HuH-7 (cell line): ENCODE measurements at regions not wholly inside any gene's neighbourhood (a gene's known extent, or its start where the extent isn't known, plus 50 kb on each side); places are given as distances from the start of the nearest gene placed in this dataset.
A peak's percentile ranks its signal among the peaks of the same experiment; 100 is the strongest.
"Not testable (repeated sequence)": the region's sequence is repeated elsewhere in the genome, so short reads cannot be mapped to it uniquely, and the experiment has no call there.

Experiments
- DNase-seq: peaks from one replicate; pipeline ENCODE4 v3.0.0; 2011; ENCODE audit warnings: low spot score

GRCh38 chr7:136412952-136413351, 435.8 kb upstream of the MTPN start:
- DNase-seq, result no peak

DNA sequence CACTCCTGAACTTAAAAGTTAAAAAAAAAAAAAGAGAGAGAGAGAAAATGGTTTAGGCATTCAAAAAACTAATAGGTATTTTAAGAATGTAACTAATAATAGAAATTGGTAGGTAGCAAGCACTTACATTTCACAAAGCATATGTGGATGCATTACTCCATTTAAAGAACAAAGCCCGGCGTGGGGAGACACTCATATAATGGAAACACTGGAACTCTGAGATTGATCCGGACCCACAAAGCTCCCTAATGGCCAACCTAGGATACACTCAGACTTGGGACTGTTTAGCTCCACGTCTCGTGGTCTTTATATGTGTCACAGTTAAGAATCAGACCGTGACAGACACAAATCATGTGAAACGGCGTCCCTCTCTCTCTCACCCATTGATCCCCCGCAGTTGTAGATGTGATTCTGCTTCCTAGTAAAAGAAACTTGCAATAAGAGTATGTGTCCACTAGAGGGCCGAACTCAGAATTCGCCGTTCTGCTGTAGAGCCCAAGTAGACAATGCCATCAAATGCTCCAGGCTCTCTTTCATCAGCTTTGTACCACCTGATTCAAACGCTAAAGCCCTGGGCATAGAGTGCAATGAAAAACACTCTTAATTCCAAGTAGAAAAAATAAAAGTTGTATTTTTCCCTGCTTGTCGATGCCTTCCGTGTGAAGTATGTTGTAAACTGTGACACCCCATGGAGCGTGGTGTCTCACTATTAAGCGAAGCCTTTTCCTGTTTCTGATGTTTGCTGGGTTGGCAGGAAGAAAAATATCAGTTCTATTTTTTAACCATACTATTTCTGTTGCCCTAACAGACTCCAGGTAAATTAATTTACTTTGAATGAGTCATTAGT, 429.0 kb upstream of the MTPN start:
- DNase-seq, result peak; percentile 42

- DNase-seq, result no peak
Measured at GRCh38 chr7:136403591-136403990, 426.4 kb upstream of the MTPN start.

DNA sequence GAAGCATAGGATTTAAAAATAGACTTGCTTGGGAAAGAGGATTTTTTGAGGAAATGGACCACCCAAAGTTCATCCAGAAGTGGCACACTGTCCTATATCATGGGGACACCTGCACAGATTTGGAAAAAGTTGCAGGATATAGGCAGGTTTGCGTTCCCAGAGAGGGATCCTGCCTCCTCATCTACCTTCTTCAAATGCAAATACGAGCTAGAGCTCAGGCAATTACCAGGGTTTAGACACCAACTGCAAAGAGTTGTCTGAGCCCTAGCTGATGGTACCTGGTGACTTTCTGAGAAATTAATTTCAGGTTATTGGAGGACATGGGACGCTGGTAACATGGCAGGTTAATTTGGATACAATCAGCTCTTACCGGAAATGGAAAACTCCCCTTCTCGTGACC, 423.7 kb upstream of the MTPN start:
- no peak for DNase-seq

- DNase-seq, result no peak
Measured at GRCh38 chr7:136399385-136399784, 422.2 kb upstream of the MTPN start.

DNA sequence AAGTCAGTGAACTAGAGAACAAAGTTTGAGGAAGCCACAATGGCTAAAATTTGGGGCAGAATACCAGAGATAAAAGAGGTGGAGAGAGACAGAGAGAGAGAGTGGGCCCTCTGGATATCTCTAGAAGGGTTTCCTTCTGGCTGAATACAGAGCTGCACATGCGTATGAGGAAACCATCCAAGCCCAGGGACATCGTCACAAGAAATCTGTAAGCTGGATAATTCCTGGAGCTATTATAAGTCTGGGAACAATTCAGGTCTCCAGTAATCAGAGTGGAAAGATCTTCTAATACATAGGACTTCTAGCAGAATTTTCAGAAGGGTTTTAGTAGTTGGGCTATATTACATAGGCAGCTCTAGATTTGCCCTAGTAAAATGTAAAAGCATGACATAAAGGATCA, 415.7 kb upstream of the MTPN start:
- no peak for DNase-seq

GRCh38 chr7:136391371-136391770, 414.2 kb upstream of the MTPN start:
- no peak for DNase-seq

- DNase-seq, result no peak
Measured at GRCh38 chr7:136389933-136390332, 412.8 kb upstream of the MTPN start.

DNA sequence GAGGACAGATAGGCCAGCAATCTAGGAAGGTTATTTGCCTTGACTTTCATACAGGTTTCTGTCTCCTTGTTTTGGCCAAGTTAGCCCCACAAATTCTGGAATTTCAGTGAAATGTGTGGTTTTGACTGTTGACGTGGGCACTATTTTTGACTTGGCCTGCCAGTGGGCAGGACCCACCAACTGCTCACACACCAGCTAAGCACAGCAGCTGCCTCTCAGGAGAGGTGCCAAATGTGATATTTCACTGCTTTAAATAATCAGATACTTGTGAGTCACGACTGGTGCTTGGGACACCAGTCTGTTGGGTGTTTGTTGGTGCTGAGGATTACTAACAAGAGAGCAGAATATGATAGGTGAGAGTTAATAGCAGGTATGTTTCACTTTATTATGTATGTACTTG, 409.7 kb upstream of the MTPN start:
- no peak for DNase-seq

- DNase-seq, result not testable (repeated sequence)
Measured at GRCh38 chr7:136371409-136371808, 394.2 kb upstream of the MTPN start.

GRCh38 chr7:136370137-136370536, 393.0 kb upstream of the MTPN start:
- DNase-seq, result no peak

- no peak for DNase-seq
Measured at GRCh38 chr7:136369225-136369624, 392.1 kb upstream of the MTPN start.

- no peak for DNase-seq
Measured at GRCh38 chr7:136359333-136359903, 382.3 kb upstream of the MTPN start.

DNA sequence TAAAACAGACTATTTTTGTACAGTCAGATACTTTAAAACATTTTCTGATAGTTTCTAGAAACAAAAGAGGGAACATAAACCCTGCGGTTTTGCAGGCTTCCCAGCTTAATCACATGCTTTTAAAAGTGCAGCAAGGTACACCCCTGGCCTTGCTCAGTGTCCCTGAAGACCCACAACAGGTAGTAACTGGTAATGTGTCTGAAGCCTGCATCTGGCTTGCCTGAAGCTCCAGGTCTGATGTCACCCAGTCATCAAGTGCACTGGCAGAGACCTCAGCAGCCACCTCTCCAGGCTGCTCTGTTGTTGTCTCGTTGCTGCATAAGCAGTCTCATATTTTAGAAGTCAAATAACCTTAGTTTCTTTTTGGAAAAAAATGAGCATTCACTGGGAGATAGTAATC, 376.1 kb upstream of the MTPN start:
- DNase-seq, result no peak

DNA sequence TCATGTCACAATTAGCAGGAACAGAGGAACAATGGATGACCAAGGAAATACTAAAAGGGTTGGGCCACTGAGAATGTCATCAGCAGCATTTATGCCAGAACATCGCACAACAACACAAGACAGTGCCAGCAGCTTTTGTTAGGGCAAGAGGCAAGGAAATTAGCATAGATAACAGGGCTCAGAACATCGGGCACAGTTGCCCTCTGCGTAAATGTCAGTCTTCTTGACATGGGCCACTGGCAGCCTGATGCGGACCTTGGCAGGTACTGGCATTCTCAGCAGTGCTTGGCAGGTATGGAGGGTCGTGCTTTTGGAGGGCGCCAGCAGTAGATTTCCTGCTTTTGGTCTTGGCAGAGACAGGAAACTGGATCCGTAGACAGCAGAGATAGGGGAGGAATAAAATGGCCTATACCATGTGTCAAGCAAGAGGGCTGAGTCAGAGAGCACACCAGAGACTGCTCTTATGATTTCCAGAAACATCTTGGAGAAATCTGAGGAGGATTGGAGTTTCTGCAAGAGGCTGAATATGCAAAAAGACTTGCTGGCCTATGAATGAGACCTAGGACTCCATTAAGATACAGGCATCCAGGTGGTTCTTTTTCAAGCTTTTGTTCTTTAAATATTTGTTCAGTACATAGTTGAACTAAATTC, 371.5 kb upstream of the MTPN start:
- DNase-seq, result no peak

DNA sequence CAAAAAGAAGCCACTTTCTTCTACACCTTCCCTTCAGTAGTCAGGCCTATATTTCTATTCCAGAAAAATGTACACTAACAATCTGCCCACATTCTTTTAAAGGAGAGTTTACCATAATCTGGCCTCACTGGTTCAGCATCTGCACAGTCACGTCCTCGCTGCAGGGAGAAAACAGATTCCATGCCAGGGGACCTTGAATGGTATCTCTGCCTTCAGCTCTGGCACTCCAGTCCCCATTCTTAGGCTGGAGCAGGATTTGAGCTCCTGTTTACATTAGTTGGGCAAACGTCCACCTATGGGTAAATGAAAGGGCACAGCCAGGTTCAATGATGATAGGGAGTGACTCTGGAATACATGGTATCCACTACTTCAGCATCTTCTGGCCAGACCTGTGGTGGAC, 371.0 kb upstream of the MTPN start:
- DNase-seq, result no peak

- no peak for DNase-seq
Measured at GRCh38 chr7:136347488-136347887, 370.3 kb upstream of the MTPN start.

DNA sequence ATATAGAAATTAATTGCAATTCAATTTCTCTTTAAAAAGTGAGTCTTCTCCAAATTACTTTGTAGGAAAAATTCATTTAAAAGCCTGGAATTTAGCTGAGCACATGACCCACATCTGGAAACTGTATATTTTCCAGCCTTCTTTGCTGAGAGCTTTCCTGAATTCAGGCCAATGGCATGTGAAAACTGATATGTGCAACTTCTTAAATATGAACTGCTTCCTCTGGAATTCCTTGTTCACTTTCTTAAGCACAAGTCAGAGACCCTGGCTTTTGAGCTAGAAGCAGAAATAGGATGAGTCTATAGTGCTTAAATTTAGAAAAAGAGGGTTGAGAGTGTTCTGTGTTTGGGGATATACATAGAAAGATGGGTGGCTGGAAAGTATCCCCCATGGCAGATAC, 365.1 kb upstream of the MTPN start:
- DNase-seq, result no peak

DNA sequence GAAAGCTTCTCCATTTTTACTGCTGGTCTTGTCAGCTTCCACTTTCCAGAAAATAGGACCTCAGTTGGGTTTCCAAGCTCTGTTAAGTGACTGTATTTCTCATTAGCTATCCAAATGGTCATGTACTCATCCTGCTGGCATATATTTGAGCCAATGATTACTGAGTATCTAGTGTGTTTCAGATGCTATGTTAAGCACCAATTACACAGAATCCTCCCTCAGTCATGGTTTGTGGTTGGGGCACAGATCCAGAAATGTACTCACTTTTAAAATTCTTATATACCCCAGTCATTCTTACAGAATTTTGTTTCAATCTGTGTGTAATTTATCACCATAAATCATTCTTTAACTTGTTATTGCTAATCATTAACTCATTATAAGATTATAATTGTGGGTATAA, 362.3 kb upstream of the MTPN start:
- DNase-seq, result no peak

- no peak for DNase-seq
Measured at GRCh38 chr7:136336932-136337331, 359.8 kb upstream of the MTPN start.

GRCh38 chr7:136333636-136334035, 356.5 kb upstream of the MTPN start:
- no peak for DNase-seq

DNA sequence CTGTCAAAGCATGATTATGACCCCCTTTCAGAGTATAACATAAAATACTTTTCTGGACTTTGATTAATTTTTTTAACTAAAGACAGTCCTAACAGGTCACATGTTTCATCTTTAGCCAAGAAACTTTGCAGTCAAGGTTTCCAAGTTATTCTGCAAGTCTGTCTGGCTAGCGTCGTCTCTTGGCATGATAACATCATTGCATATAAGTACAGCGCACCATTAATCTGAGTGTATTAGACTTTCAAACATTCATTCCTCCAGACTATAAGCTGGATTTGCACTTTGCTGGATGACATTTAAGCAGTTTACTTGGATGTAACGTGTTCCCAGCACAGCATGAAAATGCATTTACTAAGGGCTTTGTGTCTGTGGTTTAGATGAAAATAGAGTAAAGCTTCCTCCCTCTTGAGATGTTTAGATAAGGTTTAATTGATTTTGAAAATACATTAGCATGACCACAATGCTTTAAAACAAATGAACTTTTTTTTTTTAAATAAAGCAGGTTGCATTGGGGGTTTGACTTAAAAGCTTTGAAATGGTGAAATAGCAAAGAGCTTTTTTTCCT, 349.0 kb upstream of the MTPN start:
- no peak for DNase-seq

- DNase-seq, result no peak
Measured at GRCh38 chr7:136325578-136325977, 348.4 kb upstream of the MTPN start.
